HG03432 (cell line): ENCODE measurements at regions not wholly inside any gene's neighbourhood (a gene's known extent, or its start where the extent isn't known, plus 50 kb on each side); places are given as distances from the start of the nearest gene placed in this dataset.

ENCODE experiments used
- ATAC-seq: cut with Tn5 transposase; IDR thresholded peaks from one replicate; pipeline ENCODE4 v1.9.1; 2021; ENCODE audit warnings: mild to moderate bottlenecking, moderate library complexity; ENCODE audit not compliant: unreplicated experiment

DNA sequence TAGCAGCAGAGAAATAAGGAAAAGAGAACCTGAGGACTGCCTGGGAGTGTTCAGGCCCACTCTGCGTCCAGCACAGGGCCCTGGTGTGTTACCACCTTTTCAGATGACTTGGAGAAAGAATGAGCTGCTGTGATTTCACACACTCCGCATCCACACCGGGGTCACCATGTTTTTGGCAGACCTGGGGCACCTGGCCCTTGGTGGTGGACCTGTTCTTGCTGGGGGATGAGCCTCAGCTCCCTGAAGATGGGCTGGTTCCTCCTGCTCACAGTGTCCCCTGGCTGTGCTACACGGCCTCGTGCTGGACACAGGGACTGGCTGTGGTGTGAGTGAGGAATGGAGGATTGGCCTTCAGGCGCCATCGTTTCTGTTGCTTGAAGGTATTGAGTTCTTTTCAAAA lies 1381.4 kb downstream of the TBC1D22A start:
- no peak for ATAC-seq

DNA sequence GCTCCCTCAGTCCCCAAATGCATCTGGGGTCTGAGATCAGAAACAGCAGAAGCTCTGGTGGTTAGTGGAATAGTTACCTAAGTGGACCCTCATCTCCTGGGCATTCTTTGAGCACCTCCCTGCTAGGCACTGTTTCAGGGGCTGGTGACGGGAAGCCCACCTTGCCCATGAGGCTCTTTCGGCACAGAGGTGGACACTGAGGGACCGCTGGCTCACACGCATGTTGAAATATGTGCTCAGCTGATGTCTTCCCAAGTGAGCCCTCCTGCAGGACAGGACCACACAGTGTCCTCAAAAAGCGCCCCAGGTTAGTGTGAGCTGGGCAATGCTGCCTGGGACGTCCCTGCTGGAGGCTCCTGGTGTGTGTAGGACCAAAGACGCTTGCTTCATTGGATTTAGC lies 1379.9 kb downstream of the TBC1D22A start:
- ATAC-seq = no peak

DNA sequence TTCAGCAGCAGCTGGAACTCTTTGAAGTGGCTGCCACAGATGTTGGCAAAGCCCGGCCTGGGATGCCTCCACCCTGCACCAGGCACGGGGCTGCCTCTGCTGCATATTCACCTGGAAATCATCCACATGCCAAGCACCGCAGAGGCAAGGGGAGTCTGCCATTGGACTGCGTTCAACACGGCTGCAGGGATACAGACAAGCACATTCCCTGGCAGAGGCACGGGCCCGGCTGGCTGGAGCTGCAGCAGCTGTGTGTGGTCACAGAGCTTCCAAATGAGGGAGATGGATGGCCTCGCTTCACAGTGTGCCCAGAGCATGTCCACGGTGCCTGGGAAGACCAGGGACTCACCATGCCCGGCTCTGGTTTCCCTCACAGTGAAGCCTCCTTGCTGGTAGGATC lies 1378.9 kb downstream of the TBC1D22A start:
- ATAC-seq = no peak

DNA sequence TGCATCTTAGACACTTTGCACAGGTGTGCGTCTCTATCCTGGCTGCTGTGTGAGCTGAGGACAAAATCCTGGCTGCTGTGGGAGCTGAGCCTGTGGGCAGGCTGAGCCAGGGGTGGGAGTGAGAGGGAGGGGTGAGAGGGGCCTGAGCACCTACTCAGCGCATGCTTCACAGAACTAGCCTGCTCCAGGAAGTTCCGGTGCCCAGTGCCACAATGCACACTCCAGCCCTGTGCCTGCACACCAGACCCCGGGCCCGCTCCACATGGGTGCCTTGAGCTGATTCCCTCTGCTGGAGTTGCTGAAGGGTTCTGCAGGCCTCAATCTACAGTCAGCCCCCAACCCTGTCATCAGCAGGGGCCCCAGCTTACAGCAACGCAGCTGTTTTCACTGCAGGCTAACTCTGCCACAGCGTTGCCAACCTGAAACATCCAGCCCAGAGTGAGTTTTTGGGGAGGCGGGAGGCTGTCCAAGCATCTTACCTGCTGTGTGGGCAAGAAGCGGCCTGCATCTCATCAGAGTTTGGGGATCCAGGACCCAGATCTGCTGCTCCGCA lies 1377.9 kb downstream of the TBC1D22A start:
- ATAC-seq = no peak

DNA sequence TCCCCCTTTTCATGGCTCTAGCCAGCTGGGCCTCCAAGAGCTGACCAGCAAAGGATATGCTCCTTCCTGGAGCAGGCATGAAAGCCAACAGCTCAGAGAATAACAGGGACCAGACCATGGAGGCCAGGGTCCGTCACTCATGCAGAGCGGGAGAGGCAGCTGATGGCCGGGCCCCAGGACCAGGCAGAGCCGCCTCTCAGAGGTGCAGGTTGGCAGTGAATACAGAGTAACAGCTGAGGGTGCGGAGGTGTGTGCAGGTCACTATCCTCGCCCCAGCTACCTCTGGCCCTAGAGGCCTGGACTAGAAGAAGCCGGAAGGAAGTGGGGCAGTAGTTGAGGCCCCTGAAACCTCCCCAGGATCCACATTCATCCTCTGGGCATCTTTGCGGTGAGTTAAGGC lies 1377.3 kb downstream of the TBC1D22A start:
- ATAC-seq = no peak

DNA sequence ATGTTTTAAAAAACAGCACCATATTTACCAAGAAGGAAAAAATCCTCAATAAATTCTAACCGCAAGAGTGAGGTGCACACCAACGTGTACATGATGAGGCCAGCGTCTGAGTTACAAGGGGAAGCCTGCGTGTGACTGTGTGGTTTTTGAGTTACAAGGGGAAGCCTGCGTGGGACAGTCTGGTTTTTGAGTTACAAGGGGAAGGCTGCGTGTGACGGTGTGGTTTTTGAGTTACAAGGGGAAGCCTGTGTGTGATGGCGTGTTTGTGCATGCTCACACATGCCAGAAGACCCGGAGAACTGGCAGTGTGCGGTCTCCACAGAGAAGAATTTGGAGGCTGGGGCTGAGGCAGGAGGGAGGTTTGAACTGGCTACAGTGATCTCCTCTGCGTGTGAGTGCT lies 1376.4 kb downstream of the TBC1D22A start:
- no peak for ATAC-seq

DNA sequence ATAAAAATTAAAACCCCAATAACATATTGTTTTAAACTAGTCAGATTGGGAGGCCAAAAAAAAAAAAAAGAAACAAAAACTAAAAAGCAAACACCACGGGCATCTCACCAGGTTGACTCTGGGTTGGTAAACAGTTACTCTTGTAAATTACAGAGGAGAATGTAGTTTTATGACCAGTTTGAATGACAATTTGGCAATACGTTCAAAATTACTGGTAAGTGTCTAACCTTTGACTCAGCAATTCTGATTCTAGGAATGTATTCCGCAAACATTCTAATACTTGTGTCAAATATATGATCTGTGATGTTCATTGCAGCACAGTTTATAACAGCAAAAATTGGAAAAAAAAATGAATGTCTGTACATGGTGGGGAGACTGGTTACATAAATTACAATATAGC lies 1376.0 kb downstream of the TBC1D22A start:
- ATAC-seq = no peak

DNA sequence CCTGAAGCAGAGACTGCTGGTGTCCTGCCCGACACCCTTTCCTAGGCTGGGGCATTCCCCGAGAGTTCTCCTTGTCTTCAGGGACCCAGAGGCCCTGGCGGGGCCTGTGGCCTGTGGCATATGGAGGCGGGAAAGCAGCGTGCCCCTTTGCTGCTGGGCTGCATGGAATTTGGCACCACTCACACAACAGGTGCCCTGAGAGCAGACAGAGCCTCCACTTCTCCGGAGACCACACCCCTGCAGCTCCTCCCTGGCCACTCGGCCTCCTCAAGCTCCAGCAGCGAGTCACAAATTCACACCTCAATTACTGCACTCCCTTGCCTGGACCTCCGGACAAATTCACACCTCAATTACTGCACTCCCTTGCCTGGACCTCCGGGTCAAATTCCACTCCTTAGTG lies 1375.2 kb downstream of the TBC1D22A start:
- no peak for ATAC-seq

DNA sequence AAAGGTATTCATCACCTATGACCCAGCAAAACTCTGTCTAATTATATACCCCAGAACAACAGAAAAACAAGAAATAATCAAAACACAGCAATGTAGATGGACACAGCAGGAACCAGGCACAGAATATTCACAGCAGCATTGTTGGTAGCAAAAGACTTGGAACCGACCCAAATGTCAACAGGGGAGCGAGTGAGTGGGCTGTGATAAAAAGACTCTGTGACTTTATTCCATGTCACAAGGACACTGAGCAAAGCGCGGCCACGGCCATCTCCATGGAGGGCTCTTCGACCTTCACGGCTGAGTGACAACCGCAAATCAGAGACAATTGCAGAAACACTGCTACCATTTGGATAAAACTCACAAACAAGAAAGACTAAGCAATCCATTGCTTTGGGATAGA lies 1373.1 kb downstream of the TBC1D22A start:
- no peak for ATAC-seq

DNA sequence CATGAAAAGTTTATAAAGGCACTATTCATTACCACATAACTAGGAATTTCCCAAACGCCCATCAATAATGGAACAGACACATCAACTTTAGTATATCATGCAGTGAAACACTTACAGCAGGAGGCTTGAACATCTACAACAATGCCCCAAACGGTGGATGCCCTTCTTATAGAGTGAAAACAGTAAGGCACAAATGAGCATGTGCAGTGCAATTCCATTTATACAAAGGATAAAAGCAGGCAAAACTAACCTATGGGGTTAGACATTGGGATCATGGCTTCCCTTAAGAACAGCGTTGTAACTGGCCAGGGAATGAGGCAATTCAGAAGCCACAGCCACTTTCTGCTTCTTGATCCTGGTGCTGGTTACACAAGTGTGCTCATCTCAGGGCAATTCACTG lies 1363.0 kb downstream of the TBC1D22A start:
- ATAC-seq = no peak

DNA sequence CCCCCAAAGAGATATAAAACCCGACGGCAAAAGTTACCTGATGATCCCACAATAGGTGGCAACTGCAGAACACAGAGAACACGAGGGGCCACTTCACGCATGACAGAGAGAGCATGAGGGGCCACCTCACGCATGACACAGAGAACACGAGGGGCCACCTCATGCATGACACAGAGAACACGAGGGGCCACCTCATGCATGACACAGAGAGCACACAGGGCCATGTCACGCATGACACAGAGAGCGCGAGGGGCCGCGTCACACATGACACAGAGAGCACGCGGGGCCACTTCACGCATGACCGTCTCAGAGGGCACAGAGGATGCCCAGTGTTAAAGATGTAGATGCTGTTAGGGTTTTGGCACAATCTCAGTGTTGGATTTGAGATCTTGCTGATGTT lies 1359.5 kb downstream of the TBC1D22A start:
- ATAC-seq = no peak

DNA sequence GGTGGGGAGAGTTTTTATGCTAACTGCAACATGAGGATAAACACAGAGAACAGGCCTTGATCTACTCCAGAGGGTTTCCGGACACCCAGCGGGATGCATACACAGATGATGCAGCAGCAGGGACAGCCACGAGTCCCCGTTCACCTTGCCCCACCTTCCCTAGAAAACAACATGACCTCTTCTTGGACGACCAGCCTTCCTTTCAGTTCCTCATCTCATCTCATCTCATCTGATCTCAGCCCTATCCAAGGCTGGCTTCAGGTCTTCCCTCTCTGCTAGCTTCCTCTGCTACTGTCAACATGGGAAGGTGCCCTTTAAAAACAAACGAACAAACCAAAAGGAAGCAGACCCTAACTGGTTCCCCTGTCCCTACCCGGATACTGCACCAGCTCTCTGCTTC lies 1356.2 kb downstream of the TBC1D22A start:
- ATAC-seq = no peak

DNA sequence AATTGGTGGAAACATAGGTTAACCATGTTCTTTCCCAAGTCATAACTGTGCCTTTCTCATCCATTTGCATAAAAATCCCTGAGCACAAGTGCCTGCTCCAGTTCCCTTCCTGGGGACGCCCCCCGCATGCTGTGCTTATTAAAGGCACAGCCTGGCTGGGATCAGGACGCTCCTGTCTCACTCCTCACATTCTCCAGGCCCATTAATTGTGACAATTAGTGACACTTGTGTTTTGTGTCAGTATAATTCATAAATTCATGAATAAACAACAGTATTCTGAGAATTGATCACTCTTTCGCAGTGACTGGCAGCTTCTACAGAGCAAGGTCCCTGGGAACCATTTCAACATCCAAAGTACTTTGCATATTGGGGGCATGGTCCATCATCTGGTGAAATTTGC lies 1354.4 kb downstream of the TBC1D22A start:
- ATAC-seq = no peak

DNA sequence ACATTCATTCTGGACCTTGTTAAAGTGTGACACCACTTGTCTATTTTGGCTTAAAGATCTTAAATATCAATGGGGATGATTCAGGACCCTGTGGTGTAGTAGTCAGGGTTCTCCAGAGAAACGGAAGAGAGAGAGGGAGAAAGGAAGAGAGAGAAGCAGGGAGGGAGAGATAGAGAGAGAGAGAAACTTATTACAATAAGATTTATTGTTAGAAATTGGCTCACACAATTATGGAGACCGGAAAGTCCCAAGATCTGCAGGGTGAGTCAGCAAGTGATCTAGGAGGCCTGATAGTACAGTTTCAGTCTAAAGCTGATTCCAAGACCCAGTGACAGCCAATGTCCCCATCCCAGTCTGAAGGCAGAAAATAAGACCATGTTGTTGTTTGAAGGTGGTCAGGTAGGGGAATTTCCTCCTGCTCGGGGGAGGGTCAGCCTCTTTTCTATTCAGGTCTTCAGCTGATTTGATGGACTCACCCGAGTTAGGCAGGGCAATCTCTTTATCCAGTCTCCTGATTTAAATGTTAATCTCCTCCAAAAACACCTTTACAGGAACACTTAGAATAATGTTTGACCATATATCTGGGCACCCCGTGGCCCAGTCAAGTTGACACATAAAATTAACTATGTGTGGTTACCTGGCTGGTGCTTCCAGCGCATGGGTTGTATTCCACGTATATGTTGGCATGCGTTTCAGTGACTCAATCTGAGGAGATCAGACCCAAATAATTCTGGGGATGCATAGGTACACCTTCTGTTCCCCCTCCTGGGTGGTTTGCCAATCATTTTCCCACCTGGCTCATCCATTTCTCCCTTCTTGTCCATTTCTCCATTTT lies 1350.5 kb downstream of the TBC1D22A start:
- ATAC-seq = no peak

DNA sequence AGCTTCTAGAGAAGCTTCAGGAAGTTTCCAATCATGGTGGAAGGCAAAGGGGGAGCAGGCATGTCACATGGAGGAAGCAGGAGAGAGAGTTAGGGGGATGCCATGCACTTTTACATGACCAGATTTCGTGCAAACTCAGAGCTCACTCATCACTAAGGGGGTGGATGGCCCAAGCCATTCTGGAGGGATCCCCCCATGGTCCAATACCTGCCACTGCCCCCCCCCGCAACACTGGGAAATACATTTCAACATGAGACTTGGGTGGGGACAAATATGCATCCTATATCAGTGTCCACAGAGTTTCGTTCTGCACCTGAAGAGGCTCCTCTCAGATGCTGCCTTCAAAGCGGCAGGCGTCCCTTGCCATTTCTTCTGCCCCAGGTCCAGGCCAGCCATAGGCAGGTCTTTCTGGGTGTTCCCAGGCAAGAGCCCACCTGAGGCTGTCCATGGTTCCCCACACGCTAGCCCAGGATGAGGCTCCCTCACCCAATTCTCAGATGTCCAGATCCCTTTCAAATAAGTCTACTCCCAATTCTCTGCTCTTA lies 1344.3 kb downstream of the TBC1D22A start:
- no peak for ATAC-seq

DNA sequence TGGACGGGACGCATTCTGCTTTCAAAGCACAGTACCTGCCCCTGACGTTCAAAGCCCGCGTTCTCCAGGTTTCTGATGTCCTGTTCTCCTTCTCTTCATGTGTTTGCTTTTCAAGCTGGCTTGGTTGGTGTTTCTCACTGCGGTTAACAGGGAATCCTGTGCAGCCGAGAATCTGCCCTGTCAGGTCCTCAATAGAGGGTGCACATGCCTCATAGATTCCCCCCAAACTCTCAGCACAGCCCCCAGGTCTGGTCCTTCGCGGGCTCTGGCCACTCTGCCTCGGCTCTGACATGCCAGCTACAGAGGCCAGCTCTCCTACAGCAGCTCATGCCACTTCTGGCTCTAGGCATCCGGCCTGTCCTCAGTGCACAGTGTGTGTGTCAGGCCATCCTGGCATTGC lies 1343.8 kb downstream of the TBC1D22A start:
- no peak for ATAC-seq

DNA sequence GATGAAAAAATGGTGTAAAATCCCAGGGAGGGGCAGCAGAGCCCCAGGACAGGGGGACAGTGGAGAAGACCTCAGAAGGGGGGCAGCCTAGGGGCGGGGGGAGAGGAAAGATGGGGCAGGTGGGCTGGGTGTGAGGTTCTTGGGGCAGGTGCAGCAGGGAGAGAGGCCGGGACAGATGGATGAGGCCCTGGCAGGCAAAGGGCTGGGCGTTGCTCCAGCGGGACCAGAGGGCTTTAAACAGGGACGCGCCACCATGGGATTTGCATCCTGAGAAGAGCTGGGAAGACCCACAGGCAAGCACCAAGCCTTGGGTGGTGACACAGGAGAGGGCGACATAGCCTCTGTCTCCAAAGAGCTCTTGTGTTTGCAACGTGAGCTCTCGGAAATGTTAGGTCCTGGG lies 1342.8 kb downstream of the TBC1D22A start:
- ATAC-seq = no peak

DNA sequence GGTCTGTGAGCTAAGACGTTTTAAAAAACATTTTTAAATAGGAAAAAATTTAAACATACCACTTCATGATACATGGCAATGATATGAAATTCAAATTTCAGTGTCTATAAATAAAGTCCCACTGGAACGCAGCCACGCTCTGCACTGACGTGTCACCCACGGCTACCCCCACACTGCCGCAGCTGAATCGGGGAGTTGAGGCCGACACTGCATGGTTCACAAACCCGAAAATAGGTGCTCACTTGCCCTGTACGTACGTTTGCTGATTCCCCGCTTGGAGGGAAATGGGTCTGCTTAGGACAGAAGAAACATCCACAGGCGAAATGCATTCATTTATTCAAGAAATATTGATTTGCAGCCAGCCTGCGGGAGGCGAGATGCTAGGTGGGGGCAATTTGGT lies 1342.3 kb downstream of the TBC1D22A start:
- ATAC-seq = no peak

DNA sequence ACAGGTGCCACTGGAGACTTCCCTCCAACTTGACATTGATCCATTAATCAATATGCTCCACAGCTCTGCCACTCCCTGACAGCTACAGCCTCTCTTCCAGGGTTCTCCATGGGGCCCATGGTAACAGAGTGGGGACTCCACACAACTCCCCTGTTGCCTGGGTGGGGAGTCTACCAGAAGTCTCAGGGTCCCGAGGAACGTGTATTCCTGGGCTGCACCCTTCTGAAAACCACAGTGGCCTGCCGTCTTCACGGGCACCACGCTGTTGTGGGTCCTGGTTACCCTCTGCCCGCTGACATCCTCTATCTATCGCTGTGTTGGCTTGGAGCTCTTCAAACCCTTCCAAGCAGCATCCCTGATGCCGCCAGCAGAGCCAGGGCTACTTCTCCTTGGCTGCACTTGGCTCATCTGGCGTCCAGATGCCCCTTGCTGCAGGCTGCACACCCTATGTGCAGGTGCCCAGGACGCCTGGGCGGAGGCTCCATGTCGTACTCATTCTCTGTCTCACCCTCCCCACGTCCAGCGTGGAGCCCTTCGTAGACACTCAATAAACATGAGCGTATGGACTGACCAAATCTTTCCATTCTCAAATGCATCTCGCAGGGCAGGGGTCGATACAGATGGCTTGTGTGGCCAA lies 1341.8 kb downstream of the TBC1D22A start:
- ATAC-seq = no peak

DNA sequence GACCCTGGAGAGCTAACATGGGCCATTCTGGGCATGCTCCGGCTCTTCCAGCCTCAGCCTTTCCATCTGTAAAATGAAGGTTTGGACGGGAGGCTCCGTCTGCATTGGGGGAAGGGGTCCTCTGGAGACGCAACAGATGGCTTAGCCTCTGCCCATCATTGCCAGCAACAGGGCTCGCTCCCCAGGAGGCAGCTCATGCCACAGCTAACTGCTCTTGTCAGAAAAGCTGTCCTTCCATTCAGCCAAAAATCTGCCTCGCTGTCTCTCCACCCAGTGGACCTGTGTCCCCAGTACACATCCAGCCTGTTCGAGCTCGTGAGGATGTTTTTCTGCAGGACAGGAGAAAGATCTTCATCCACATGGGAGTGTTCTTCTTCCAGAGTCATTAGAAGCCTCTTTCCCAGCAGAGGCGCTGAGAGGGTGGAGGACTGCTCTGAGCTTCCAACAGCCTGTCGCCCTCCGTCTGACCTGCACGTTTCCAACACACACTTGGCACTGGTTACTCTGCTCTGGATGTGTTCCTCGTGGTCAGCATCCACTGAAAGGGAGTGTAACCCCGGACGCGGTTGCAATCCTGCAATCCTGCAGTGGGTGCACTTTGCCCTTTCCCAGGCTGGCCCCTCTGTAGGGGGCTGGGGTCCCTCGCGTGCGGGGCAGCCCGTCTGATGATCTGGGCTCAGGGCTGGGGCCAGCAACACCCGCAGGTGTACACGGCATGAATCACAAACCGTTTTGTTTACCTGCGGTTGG lies 1340.9 kb downstream of the TBC1D22A start:
- ATAC-seq = no peak

DNA sequence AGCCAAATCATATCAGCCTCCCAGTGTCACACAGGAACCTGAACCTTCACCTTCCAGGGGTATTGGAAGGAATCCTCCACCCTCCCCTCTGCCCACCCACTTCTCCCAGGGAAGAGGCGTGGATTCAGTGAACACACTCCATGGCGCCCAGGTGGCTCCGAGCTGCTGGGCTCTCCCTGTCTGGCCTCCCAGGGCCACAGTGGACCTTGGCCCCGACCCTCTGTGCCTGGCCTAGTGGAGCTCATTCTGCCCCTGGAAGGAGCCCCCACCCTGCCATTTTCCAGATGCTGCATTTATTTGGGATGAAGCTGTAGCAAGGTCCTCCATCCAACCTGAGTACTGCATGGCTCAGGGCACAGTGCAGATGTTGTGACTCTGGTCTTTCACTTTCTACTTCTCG lies 1340.1 kb downstream of the TBC1D22A start:
- no peak for ATAC-seq
